ENCODE measurements at regions not wholly inside any gene's neighbourhood (a gene's known extent, or its start where the extent isn't known, plus 50 kb on each side); places are given as distances from the start of the nearest gene placed in this dataset.

GRCh38 chrX:82412858-82413257, 1095.2 kb upstream of the POU3F4 start:
- no peak overlapping the region for H2BK20ac ChIP-seq (ENCODE audit: low read depth, low read length, poor library complexity, severe bottlenecking)
- no peak overlapping the region for H3K9ac ChIP-seq (ENCODE audit: extremely low read depth, insufficient read length, low read length)
- no peak for TF ChIP-seq CTCF (conservative IDR thresholded peaks at IDR 0.05)
- no peak overlapping the region for H3T11ph ChIP-seq (ENCODE audit: low read length)
- no peak overlapping the region for H3K4me3 Mint-ChIP-seq
- no peak overlapping the region for H2AK5ac ChIP-seq (ENCODE audit: insufficient read length, low read length)
- no peak overlapping the region for H2BK5ac ChIP-seq (ENCODE audit: insufficient read length, low read length)
- H3K18ac ChIP-seq (ENCODE audit: insufficient read length, low read depth, low read length), result no peak overlapping the region
- H3K79me1 ChIP-seq (ENCODE audit: insufficient read depth, low read depth, low read length, poor library complexity, severe bottlenecking), result no peaks in the 10 kb centered on the region
- H3K23me2 ChIP-seq (ENCODE audit: insufficient read length, low read depth, low read length, poor library complexity, severe bottlenecking), result no peaks in the 10 kb centered on the region
- WGBS (ENCODE audit: extremely low coverage, insufficient read length, low lambda C conversion rate), result no CpG with 5 or more reads among the region's 2 CpGs
- no peak overlapping the region for H2BK12ac ChIP-seq (ENCODE audit: insufficient read length, low read depth, low read length)
- no peak overlapping the region for H3K56ac ChIP-seq (ENCODE audit: insufficient read length, low read depth, low read length)
- H3K36me3 Mint-ChIP-seq (ENCODE audit: insufficient read depth in 1 of 3, low read depth in 3 of 3), result peaks cover 0 to 7% (median 5%) of the 10 kb centered on the region in 3 experiments; a peak in 3 of 7 replicates
- H3K4me2 ChIP-seq (ENCODE audit: insufficient read depth, insufficient read length, low read length), result no peak overlapping the region
- no peak overlapping the region for H4K5ac ChIP-seq (ENCODE audit: insufficient read length, low read depth, low read length)
- H3K27ac Mint-ChIP-seq, result no peak overlapping the region
- DNase-seq, result no peak
- H3K23ac ChIP-seq (ENCODE audit: insufficient read length, low read depth, low read length), result no peak overlapping the region
- no peaks in the 10 kb centered on the region for H3K4me1 ChIP-seq (ENCODE audit: insufficient read depth, low read length)
- H3K27me3 Mint-ChIP-seq (ENCODE audit: low read depth), result no peaks in the 10 kb centered on the region
- no peak overlapping the region for H3K4ac ChIP-seq (ENCODE audit: low read depth, low read length)
- H4K8ac ChIP-seq (replicated peaks; ENCODE audit: insufficient read length, low read depth, low read length), result no peak overlapping the region
- H4K20me1 ChIP-seq (ENCODE audit: control insufficient read depth, insufficient read depth, insufficient read length), result no peaks in the 10 kb centered on the region
- H3K14ac ChIP-seq (ENCODE audit: insufficient read depth, low read length), result no peak overlapping the region
- no peak overlapping the region for H4K91ac ChIP-seq (ENCODE audit: insufficient read length, low read depth, low read length)
- H3K9me3 Mint-ChIP-seq, result peaks cover 66 to 75% of the 10 kb centered on the region in 2 experiments
- no peak overlapping the region for H2BK15ac ChIP-seq (ENCODE audit: low read depth, low read length)
- no peaks in the 10 kb centered on the region for H3K79me2 ChIP-seq (ENCODE audit: insufficient read depth, low read length)
- H3K27me3 ChIP-seq (ENCODE audit: insufficient read depth, low read length), result no peaks in the 10 kb centered on the region
- H3K27ac ChIP-seq (ENCODE audit: insufficient read length, low read depth, low read length), result no peak overlapping the region
- H3K4me1 Mint-ChIP-seq, result no peaks in the 10 kb centered on the region
- no peak overlapping the region for H2AFZ ChIP-seq (ENCODE audit: low read length)
- peaks cover 8% of the 10 kb centered on the region for H3K9me3 ChIP-seq (ENCODE audit: control insufficient read depth, low read depth, low read length)
- no peak overlapping the region for H2BK120ac ChIP-seq (ENCODE audit: low read depth, low read length, poor library complexity, severe bottlenecking)
